ENCODE measurements at regions not wholly inside any gene's neighbourhood (a gene's known extent, or its start where the extent isn't known, plus 50 kb on each side); places are given as distances from the start of the nearest gene placed in this dataset.

GRCh38 chr22:22185217-22185616, 59.4 kb upstream of the VPREB1 start:
- no peak overlapping the region for H3K4me3 ChIP-seq (ENCODE audit: low read length)
- H3K36me3 ChIP-seq (ENCODE audit: insufficient read depth, low read length): no peaks in the 10 kb centered on the region
- H3K9me3 ChIP-seq (ENCODE audit: low read length): no peaks in the 10 kb centered on the region
- peaks cover 32% of the 10 kb centered on the region for H3K27me3 ChIP-seq (ENCODE audit: insufficient read depth, low read depth, low read length)
- no peak overlapping the region for H2AFZ ChIP-seq (ENCODE audit: low read depth, low read length)
- H3K79me2 ChIP-seq (replicated peaks; ENCODE audit: insufficient read depth, low read length): no peaks in the 10 kb centered on the region
- no peak overlapping the region for H3K27ac ChIP-seq (ENCODE audit: low read length)
- H3K4me2 ChIP-seq (ENCODE audit: low read length): no peak overlapping the region
- no peaks in the 10 kb centered on the region for H3F3A ChIP-seq (ENCODE audit: insufficient read depth, low read length, poor library complexity, severe bottlenecking)
- H4K20me1 ChIP-seq (ENCODE audit: insufficient read depth): no peaks in the 10 kb centered on the region
- TF ChIP-seq EZH2 (IDR thresholded peaks at IDR 0.05; ENCODE audit: borderline replicate concordance, insufficient read depth, low read length, poor library complexity, severe bottlenecking): no peak
- H3K9me2 ChIP-seq (ENCODE audit: insufficient read depth, low read length): no peaks in the 10 kb centered on the region
- no peak overlapping the region for H3K9ac ChIP-seq (ENCODE audit: low read length)

- TF ChIP-seq CTCF (IDR thresholded peaks at IDR 0.05; ENCODE audit: poor library complexity, severe bottlenecking) (no peak), REST (IDR thresholded peaks at IDR 0.05; ENCODE audit: borderline replicate concordance) (no peak), MXI1 (conservative IDR thresholded peaks at IDR 0.05; ENCODE audit: poor library complexity, severe bottlenecking) (no peak), EZH2 (IDR thresholded peaks at IDR 0.05; ENCODE audit: borderline replicate concordance, insufficient read depth, low read length, poor library complexity, severe bottlenecking) (no peak), SMC3 (conservative IDR thresholded peaks at IDR 0.05; ENCODE audit: poor library complexity) (no peak)
- H3K27ac ChIP-seq (ENCODE audit: low read length): no peak overlapping the region
- H2AFZ ChIP-seq (ENCODE audit: low read depth, low read length): no peak overlapping the region
- no peaks in the 10 kb centered on the region for H4K20me1 ChIP-seq (ENCODE audit: insufficient read depth)
- no peak overlapping the region for H3K9ac ChIP-seq (ENCODE audit: low read length)
- H3K4me2 ChIP-seq (ENCODE audit: low read length): no peak overlapping the region
- no peaks in the 10 kb centered on the region for H3K79me2 ChIP-seq (replicated peaks; ENCODE audit: insufficient read depth, low read length)
- H3K36me3 ChIP-seq (ENCODE audit: insufficient read depth, low read length): no peaks in the 10 kb centered on the region
- H3K27me3 ChIP-seq (ENCODE audit: insufficient read depth, low read depth, low read length): peaks cover 32% of the 10 kb centered on the region
- no peaks in the 10 kb centered on the region for H3K9me3 ChIP-seq (ENCODE audit: low read length)
- no peaks in the 10 kb centered on the region for H3K9me2 ChIP-seq (ENCODE audit: insufficient read depth, low read length)
- H3K4me3 ChIP-seq (ENCODE audit: low read length): no peak overlapping the region
- H3F3A ChIP-seq (ENCODE audit: insufficient read depth, low read length, poor library complexity, severe bottlenecking): no peaks in the 10 kb centered on the region
Observed at GRCh38 chr22:22184277-22184807, 60.2 kb upstream of the VPREB1 start.

GRCh38 chr22:22182990-22183264, 61.7 kb upstream of the VPREB1 start:
- no peak overlapping the region for H2AFZ ChIP-seq (ENCODE audit: low read depth, low read length)
- no peak overlapping the region for H3K4me2 ChIP-seq (ENCODE audit: low read length)
- H3K9me2 ChIP-seq (ENCODE audit: insufficient read depth, low read length): no peaks in the 10 kb centered on the region
- H3K9me3 ChIP-seq (ENCODE audit: low read length): no peaks in the 10 kb centered on the region
- no peaks in the 10 kb centered on the region for H4K20me1 ChIP-seq (ENCODE audit: insufficient read depth)
- H3K27me3 ChIP-seq (ENCODE audit: insufficient read depth, low read depth, low read length): peaks cover 35% of the 10 kb centered on the region
- no peaks in the 10 kb centered on the region for H3K36me3 ChIP-seq (ENCODE audit: insufficient read depth, low read length)
- H3K79me2 ChIP-seq (replicated peaks; ENCODE audit: insufficient read depth, low read length): no peaks in the 10 kb centered on the region
- no peaks in the 10 kb centered on the region for H3F3A ChIP-seq (ENCODE audit: insufficient read depth, low read length, poor library complexity, severe bottlenecking)
- H3K4me3 ChIP-seq (ENCODE audit: low read length): no peak overlapping the region
- no peak for TF ChIP-seq CTCF (IDR thresholded peaks at IDR 0.05; ENCODE audit: poor library complexity, severe bottlenecking)
- no peak overlapping the region for H3K27ac ChIP-seq (ENCODE audit: low read length)
- no peak overlapping the region for H3K9ac ChIP-seq (ENCODE audit: low read length)
